Fibroblast of the aortic adventitia (primary cell): ENCODE measurements at regions not wholly inside any gene's neighbourhood (a gene's known extent, or its start where the extent isn't known, plus 50 kb on each side); places are given as distances from the start of the nearest gene placed in this dataset.
A peak's percentile ranks its signal among the peaks of the same experiment; 100 is the strongest.

ENCODE experiments used
- DNase-seq: peaks from one replicate; pipeline ENCODE4 v3.0.0-alpha.2; 2010; ENCODE audit warnings: low read depth
- H3K4me3 ChIP-seq: 2 replicates; pipeline ENCODE4 v1.5.1; 2011; ENCODE audit warnings: low read depth, mild to moderate bottlenecking, control low read depth, low read length, moderate library complexity
- CTCF ChIP-seq: IDR thresholded peaks from 2 replicates; pipeline ENCODE4 v1.5.1; 2011; ENCODE audit warnings: mild to moderate bottlenecking, low read length, control low read depth, inconsistent platforms; ENCODE audit not compliant: insufficient read depth

GRCh38 chr6:98648211-98648914 lies 186.0 kb upstream of the POU3F2 start:
- H3K4me3 ChIP-seq, result no peak overlapping the region
- no peak for TF ChIP-seq CTCF
- DNase-seq, result no peak

GRCh38 chr6:98650941-98651340 lies 183.4 kb upstream of the POU3F2 start:
- H3K4me3 ChIP-seq, result no peak overlapping the region
- TF ChIP-seq CTCF, result no peak
- DNase-seq, result no peak

- H3K4me3 ChIP-seq, result no peak overlapping the region
- no peak for TF ChIP-seq CTCF
- no peak for DNase-seq
These were observed 181.2 kb upstream of the POU3F2 start for GRCh38 chr6:98653179-98653578.

DNA sequence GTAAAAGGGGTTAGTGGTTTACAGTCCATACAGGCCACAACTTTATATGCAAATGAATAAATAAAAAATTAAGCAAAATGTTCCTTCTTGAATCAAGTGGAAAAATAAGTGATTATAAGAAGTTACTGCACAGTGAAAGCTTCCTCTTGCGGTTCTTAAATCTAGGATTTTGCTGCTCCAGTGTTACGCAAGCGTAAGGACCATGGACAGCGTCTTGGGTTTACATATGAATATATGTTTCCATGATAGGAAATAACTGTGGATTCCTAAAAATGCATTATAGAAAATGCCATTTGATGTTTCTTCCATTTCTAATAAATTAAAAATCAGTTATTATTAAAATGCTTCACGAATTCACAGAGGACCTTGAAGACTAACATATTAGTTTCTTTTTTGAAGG lies 176.6 kb upstream of the POU3F2 start:
- TF ChIP-seq CTCF, result no peak
- peak; percentile 25 for DNase-seq
- no peak overlapping the region for H3K4me3 ChIP-seq

DNA sequence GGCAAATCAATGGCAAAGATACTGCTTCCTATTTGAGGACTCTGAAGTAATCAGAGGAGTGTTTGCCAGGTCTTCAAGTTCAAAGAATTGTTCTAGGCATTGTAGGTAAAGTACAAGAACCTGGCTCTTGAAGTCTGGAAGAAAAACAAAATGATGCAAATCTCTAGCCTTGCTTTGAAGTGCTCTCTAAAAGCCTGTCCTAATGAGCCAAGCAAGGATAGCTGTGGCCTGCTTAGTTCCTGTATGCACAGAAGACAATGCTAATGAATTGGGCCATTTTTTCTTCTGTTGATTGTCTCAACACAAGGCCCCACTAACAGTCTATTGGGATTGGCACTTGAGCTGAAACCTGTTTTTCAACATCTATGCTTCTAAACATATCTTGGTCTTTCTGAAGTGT lies 165.0 kb upstream of the POU3F2 start:
- TF ChIP-seq CTCF, result no peak
- no peak for DNase-seq
- H3K4me3 ChIP-seq, result no peak overlapping the region

GRCh38 chr6:98670045-98670746 lies 164.2 kb upstream of the POU3F2 start:
- TF ChIP-seq CTCF, result no peak
- H3K4me3 ChIP-seq, result no peak overlapping the region
- DNase-seq, result no peak
